ENCODE measurements at regions not wholly inside any gene's neighbourhood (a gene's known extent, or its start where the extent isn't known, plus 50 kb on each side); places are given as distances from the start of the nearest gene placed in this dataset.

GRCh38 chr18:6646801-6647200 lies 82.7 kb upstream of the ARHGAP28 start:
- H4K20me1 ChIP-seq (ENCODE audit: insufficient read depth): no peaks in the 10 kb centered on the region
- H3K27me3 ChIP-seq (ENCODE audit: insufficient read depth, low read length): no peaks in the 10 kb centered on the region
- H3K4me3 ChIP-seq (replicated peaks in 1 of 2; ENCODE audit: low read depth in 1 of 2, low read length in 2 of 2): no peak overlapping the region
- H3K79me2 ChIP-seq (ENCODE audit: insufficient read depth, low read length): no peaks in the 10 kb centered on the region
- H3K36me3 ChIP-seq (ENCODE audit: control insufficient read depth in 1 of 2, insufficient read depth in 2 of 2, low read length in 2 of 2): no peaks in the 10 kb centered on the region
- ATAC-seq: no peak
- no peak overlapping the region for H3K9ac ChIP-seq (ENCODE audit: low read length)
- H3K27ac ChIP-seq (ENCODE audit: low read depth, low read length): no peak overlapping the region
- ChIA-PET RAD21 (ENCODE audit: low non-redundant PET in 1 of 2, low total read pairs in 2 of 2, uncharacterized antibody in 2 of 2, unreplicated experiment in 2 of 2) (no interaction called here), POLR2A (no interaction called here), CTCF (no interaction called here)
- BruUV-seq (replicated peaks): no TSS peak
- H3K9me3 ChIP-seq (ENCODE audit: control insufficient read depth in 1 of 2, insufficient read depth in 1 of 2, low read depth in 1 of 2, low read length in 2 of 2): peaks cover 13 to 38% of the 10 kb centered on the region in 2 experiments; a peak in 2 of 4 replicates
- H3K9me2 ChIP-seq (ENCODE audit: insufficient read depth): no peaks in the 10 kb centered on the region
- TF ChIP-seq POLR2AphosphoS5 (IDR thresholded peaks at IDR 0.05; ENCODE audit: low read depth, low read length) (no peak), REST (IDR thresholded peaks at IDR 0.05; ENCODE audit: low read depth) (no peak), JUND (IDR thresholded peaks at IDR 0.05) (no peak), EGR1 (IDR thresholded peaks at IDR 0.05; ENCODE audit: low read depth) (no peak), TCF7L2 (IDR thresholded peaks at IDR 0.05; ENCODE audit: borderline replicate concordance, extremely low read depth, insufficient read depth, insufficient read length) (no peak), EZH2 (IDR thresholded peaks at IDR 0.05) (no peak), FOSL1 (IDR thresholded peaks at IDR 0.05; ENCODE audit: low read depth) (no peak), SIN3A (IDR thresholded peaks at IDR 0.05; ENCODE audit: low read depth) (no peak), ZNF274 (IDR thresholded peaks at IDR 0.05; ENCODE audit: low read depth, low read length) (no peak), ZBTB33 (IDR thresholded peaks at IDR 0.05; ENCODE audit: extremely low read depth, insufficient replicate concordance, low read length) (no peak), CBX3 (IDR thresholded peaks at IDR 0.05; ENCODE audit: low read depth) (no peak), SP1 (IDR thresholded peaks at IDR 0.05; ENCODE audit: low read depth) (no peak), EZH2phosphoT487 (IDR thresholded peaks at IDR 0.05; ENCODE audit: borderline replicate concordance) (no peak), MAX (IDR thresholded peaks at IDR 0.05) (no peak), CEBPB (IDR thresholded peaks at IDR 0.05; ENCODE audit: low read depth) (no peak), ZFX (IDR thresholded peaks at IDR 0.05) (no peak), RAD21 (IDR thresholded peaks at IDR 0.05; ENCODE audit: low read depth) (no peak), POLR2A (IDR thresholded peaks at IDR 0.05; ENCODE audit: borderline replicate concordance, extremely low read depth, insufficient read depth, insufficient read length) (no peak)
- no peak overlapping the region for H2AFZ ChIP-seq (ENCODE audit: low read depth, low read length, poor library complexity, severe bottlenecking)
- no peak for DNase-seq (ENCODE audit: low read depth, low spot score)
- intact Hi-C loops (cut with micrococcal nuclease): no loop called here
- no peak overlapping the region for H3K4me2 ChIP-seq (ENCODE audit: low read length)
- H3K4me1 ChIP-seq (ENCODE audit: control insufficient read depth in 1 of 2, insufficient read depth in 2 of 2, low read length in 2 of 2): no peaks in the 10 kb centered on the region
